ENCODE measurements at regions not wholly inside any gene's neighbourhood (a gene's known extent, or its start where the extent isn't known, plus 50 kb on each side); places are given as distances from the start of the nearest gene placed in this dataset.

DNA sequence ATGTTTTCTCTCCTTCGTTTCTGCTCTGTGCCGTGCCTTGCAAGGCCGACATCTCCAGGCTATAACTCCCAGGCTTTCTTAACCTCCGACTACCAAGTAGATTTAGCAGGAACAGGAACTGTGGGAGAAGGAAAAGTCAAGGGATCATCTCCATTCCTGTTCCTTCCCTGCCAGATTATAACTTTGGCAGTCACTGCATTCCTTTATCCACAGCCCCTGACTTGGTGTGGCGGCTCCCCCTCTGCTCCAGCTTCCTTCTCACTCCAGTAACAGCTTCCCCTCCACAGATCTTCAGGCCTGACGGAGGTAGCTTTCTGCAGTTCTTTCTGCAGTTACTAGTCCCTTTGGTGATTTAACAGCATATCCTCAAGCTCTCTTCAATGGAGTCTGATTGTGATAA lies 234.6 kb upstream of the MON1B start:
- Histone ChIP-seq H3K4me1 (ENCODE audit: control insufficient read depth in 1 of 2, insufficient read depth in 2 of 2, low read length in 2 of 2) (no peaks in the 10 kb centered on the region), H3K27me3 (ENCODE audit: control insufficient read depth in 1 of 2, insufficient read depth in 2 of 2, low read length in 1 of 2) (peaks cover 0 to 3% of the 10 kb centered on the region in 2 donors), H3K4me3 (ENCODE audit: low read length in 2 of 2) (no peak overlapping the region), H3K36me3 (ENCODE audit: control insufficient read depth in 1 of 2, insufficient read depth in 2 of 2, low read length in 1 of 2) (no peaks in the 10 kb centered on the region), H3K9me3 (ENCODE audit: control insufficient read depth, low read length) (peaks cover 6% of the 10 kb centered on the region), H3K27ac (ENCODE audit: low read depth in 1 of 2, low read length in 2 of 2) (no peak overlapping the region)
- intact Hi-C loops (cut with DNase I), result no loop called here
- no peak for ATAC-seq (ENCODE audit: low FRiP score)
- 23 to 35% methylated on average over 6 of the region's 6 CpGs for whole genome bisulfite sequencing, 2 donors
- DNase-seq, result no peak

DNA sequence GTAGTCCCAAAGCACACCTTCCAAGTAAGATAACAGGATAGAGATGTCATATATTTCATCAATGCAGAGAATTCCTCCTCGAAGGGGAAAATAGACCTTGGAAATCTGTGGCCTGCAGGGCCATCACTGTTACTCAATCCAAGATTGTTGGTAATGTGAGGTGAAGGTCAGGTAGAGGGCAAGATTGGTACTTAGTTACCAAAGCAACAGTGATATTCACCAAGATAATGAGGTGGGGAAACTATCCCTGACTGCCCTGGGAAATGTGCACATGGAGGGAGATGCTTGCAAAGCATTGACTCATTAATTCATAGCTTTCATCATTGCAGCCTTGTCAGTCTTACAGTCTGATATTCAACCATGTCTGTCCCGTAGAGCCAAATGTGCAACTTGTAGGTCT lies 234.1 kb upstream of the MON1B start:
- no peak for ATAC-seq (ENCODE audit: low FRiP score)

DNA sequence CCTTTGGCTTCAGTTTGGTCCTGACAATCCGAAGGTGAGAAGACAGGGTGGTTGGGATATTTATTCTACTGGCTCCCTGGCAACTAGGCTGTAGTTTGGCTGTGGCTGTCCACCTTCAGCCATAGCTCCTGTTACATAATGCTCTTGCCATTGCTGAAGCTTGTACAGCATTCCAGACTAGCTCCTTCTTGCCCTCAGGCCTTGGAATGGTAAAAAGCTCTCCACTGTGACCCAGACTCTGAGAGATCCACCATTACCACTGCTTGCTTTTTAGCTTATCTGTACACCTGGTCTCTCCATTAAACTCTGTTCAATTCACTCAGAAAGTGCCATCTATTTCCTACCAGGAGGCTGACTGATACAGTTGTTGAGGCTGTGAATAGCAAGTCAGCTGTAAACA lies 231.8 kb upstream of the MON1B start:
- Histone ChIP-seq H3K36me3 (ENCODE audit: control insufficient read depth in 1 of 2, insufficient read depth in 2 of 2, low read length in 1 of 2) (no peaks in the 10 kb centered on the region), H3K9me3 (ENCODE audit: control insufficient read depth, low read length) (peaks cover 6% of the 10 kb centered on the region), H3K27ac (ENCODE audit: low read depth in 1 of 2, low read length in 2 of 2) (no peak overlapping the region), H3K4me3 (ENCODE audit: low read length in 2 of 2) (no peak overlapping the region), H3K27me3 (ENCODE audit: control insufficient read depth in 1 of 2, insufficient read depth in 2 of 2, low read length in 1 of 2) (peaks cover 0 to 3% of the 10 kb centered on the region in 2 donors), H3K4me1 (ENCODE audit: control insufficient read depth in 1 of 2, insufficient read depth in 2 of 2, low read length in 2 of 2) (no peaks in the 10 kb centered on the region)
- DNase-seq (no peak), ATAC-seq (ENCODE audit: low FRiP score) (no peak)
- intact Hi-C loops (cut with DNase I), result no loop called here
- WGBS, 2 donors, result 75 to 79% methylated on average over 1 of the region's 1 CpG

More for the DNA sequence above, 234.1 kb upstream of the MON1B start:
- no peak for DNase-seq
- no peaks in the 10 kb centered on the region for H3K36me3 ChIP-seq (ENCODE audit: control insufficient read depth in 1 of 2, insufficient read depth in 2 of 2, low read length in 1 of 2)
- WGBS, 2 donors, result 69 to 72% methylated on average over 2 of the region's 2 CpGs
- H3K27me3 ChIP-seq (ENCODE audit: control insufficient read depth in 1 of 2, insufficient read depth in 2 of 2, low read length in 1 of 2), result peaks cover 0 to 3% of the 10 kb centered on the region in 2 donors
- intact Hi-C loops (cut with DNase I), result no loop called here
- H3K4me3 ChIP-seq (ENCODE audit: low read length in 2 of 2), result no peak overlapping the region
- no peak overlapping the region for H3K27ac ChIP-seq (ENCODE audit: low read depth in 1 of 2, low read length in 2 of 2)
- H3K9me3 ChIP-seq (ENCODE audit: control insufficient read depth, low read length), result peaks cover 6% of the 10 kb centered on the region
- no peaks in the 10 kb centered on the region for H3K4me1 ChIP-seq (ENCODE audit: control insufficient read depth in 1 of 2, insufficient read depth in 2 of 2, low read length in 2 of 2)

DNA sequence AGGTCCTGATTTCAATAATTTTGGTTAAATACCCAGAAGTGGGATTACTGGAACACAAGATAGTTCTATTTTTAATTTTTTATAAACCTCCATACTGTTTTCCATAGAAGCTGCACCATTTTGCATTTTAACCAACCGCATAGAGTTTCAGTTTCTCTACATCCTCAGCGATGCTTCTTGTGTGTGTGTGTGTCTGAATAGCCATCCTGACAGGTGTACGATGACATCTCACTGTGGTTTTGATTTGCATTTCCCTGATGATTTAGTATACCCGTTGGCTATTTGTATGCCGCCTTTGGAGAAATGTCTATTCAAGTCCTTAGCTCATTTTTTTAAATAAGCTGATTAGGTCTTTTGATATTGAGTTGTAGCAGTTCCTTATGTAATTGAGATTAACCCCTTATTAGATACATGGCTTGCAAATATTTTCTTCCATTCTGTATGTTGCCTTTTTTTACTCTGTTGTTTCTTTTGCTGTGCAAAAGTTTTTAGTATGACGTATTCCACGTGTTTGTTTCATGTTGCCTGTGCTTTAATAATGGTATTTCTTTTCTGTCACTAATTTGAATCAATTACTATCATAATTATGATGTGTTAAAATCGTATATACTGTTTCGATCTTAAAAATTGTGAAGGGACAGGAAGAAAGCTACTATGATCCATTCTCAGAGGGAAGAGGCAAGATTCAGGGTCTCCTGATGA lies 227.2 kb upstream of the MON1B start:
- H3K9me3 ChIP-seq (ENCODE audit: control insufficient read depth, low read length), result peaks cover 6% of the 10 kb centered on the region
- H3K27ac ChIP-seq (ENCODE audit: low read depth in 1 of 2, low read length in 2 of 2), result no peak overlapping the region
- no peak for ATAC-seq (ENCODE audit: low FRiP score)
- 76 to 82% methylated on average over 9 of the region's 9 CpGs for WGBS, 2 donors
- no peaks in the 10 kb centered on the region for H3K27me3 ChIP-seq (ENCODE audit: control insufficient read depth in 1 of 2, insufficient read depth in 2 of 2, low read length in 1 of 2)
- H3K4me3 ChIP-seq (ENCODE audit: low read length in 2 of 2), result no peak overlapping the region
- DNase-seq, result no peak
- H3K36me3 ChIP-seq (ENCODE audit: control insufficient read depth in 1 of 2, insufficient read depth in 2 of 2, low read length in 1 of 2), result no peaks in the 10 kb centered on the region
- intact Hi-C loops (cut with DNase I), result no loop called here
- H3K4me1 ChIP-seq (ENCODE audit: control insufficient read depth in 1 of 2, insufficient read depth in 2 of 2, low read length in 2 of 2), result no peaks in the 10 kb centered on the region

DNA sequence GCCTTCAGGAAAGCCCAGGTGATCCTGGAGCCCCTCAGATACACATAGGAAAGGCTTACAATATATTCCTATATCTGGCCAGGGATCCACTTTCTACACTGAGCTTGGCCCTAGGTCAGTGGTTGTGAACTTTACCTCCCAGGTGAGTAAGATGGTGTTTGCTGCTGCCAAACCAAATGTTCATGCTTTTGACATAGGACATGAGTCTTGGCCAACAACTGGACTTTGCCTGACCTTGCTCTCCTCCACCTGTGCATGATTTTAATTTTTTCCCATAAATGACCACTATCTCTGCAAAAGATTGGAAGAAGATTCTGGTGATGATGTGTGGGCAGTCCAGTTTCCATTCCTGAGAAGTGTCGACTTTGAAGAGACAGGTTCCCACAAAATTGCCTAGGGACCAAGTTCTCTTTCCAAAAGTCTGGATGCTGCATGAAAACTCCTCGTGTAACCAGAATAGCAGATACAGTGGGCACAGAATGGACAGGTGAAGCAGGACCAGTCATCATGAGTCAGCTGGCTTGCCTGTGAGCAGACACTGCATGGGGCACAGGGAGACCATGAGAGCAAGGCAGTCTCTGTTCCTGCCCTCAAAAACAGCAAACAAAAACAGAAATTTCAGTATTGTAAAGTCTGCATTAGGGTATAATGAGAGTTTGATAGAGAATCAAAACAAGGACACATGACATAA lies 226.4 kb upstream of the MON1B start:
- Histone ChIP-seq H3K27ac (ENCODE audit: low read depth in 1 of 2, low read length in 2 of 2) (no peak overlapping the region), H3K27me3 (ENCODE audit: control insufficient read depth in 1 of 2, insufficient read depth in 2 of 2, low read length in 1 of 2) (no peaks in the 10 kb centered on the region), H3K4me3 (ENCODE audit: low read length in 2 of 2) (no peak overlapping the region), H3K36me3 (ENCODE audit: control insufficient read depth in 1 of 2, insufficient read depth in 2 of 2, low read length in 1 of 2) (no peaks in the 10 kb centered on the region), H3K4me1 (ENCODE audit: control insufficient read depth in 1 of 2, insufficient read depth in 2 of 2, low read length in 2 of 2) (no peaks in the 10 kb centered on the region), H3K9me3 (ENCODE audit: control insufficient read depth, low read length) (peaks cover 3% of the 10 kb centered on the region)
- ATAC-seq (ENCODE audit: low FRiP score) (no peak), DNase-seq (no peak)
- intact Hi-C loops (cut with DNase I), result no loop called here
- WGBS, 2 donors, result 80 to 85% methylated on average over 2 of the region's 2 CpGs

DNA sequence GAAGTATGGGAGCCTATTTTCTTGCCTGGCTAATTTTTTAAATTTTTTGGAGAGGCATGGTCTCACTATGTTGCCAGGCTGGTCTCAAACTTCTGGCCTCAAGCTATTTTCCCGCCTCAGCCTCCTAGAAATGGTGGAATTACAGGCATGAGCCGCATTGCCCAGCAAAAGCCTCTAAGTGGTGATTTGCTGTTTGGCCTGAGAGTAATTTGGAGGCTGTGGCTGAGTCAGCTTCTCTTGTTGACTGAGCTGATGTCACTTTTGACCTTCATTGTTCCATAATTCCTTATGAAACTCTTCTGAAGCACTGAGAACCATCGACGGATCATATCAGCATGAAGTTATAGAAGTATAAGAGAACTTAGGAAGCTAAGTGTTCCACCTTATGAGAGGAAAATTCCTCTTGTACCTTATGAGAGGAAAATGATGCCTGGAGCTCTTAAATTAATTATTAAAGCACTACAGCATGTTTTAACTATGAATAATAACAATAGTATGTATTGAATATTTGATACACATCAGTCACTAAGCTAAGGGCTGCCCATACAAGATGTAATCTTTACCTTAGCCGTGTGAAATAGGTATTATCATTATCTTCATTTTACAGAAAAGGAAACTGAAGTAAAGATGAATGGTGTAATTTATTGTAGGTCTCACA lies 220.8 kb upstream of the MON1B start:
- Histone ChIP-seq H3K9me3 (ENCODE audit: control insufficient read depth, low read length) (peaks cover 2% of the 10 kb centered on the region), H3K36me3 (ENCODE audit: control insufficient read depth in 1 of 2, insufficient read depth in 2 of 2, low read length in 1 of 2) (no peaks in the 10 kb centered on the region), H3K4me1 (ENCODE audit: control insufficient read depth in 1 of 2, insufficient read depth in 2 of 2, low read length in 2 of 2) (no peaks in the 10 kb centered on the region), H3K27me3 (ENCODE audit: control insufficient read depth in 1 of 2, insufficient read depth in 2 of 2, low read length in 1 of 2) (no peaks in the 10 kb centered on the region), H3K4me3 (ENCODE audit: low read length in 2 of 2) (no peak overlapping the region), H3K27ac (ENCODE audit: low read depth in 1 of 2, low read length in 2 of 2) (no peak overlapping the region)
- DNase-seq, result no peak
- 84% methylated on average over 5 of the region's 5 CpGs for WGBS, 2 donors
- ATAC-seq (ENCODE audit: low FRiP score), result no peak
- intact Hi-C loops (cut with DNase I), result no loop called here

DNA sequence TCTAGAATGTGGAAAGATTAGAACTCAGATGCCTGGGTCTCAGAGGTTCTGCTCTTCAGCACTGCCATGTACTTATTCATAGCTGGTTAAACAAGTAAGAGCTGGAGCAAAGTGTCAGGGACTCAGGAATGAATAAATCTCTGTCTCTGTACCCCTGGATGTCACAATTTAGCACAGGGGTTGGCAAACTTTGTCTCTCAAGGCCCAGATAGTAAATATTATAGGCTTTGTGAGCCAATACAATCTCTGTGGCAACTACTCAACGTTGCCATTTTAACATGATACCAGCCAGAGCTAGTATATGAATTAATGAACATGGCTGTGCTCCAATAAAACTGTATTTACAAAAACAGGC lies 220.3 kb upstream of the MON1B start:
- Histone ChIP-seq H3K4me3 (ENCODE audit: low read length in 2 of 2) (no peak overlapping the region), H3K27me3 (ENCODE audit: control insufficient read depth in 1 of 2, insufficient read depth in 2 of 2, low read length in 1 of 2) (no peaks in the 10 kb centered on the region), H3K27ac (ENCODE audit: low read depth in 1 of 2, low read length in 2 of 2) (no peak overlapping the region), H3K4me1 (ENCODE audit: control insufficient read depth in 1 of 2, insufficient read depth in 2 of 2, low read length in 2 of 2) (no peaks in the 10 kb centered on the region), H3K9me3 (ENCODE audit: control insufficient read depth, low read length) (peaks cover 2% of the 10 kb centered on the region), H3K36me3 (ENCODE audit: control insufficient read depth in 1 of 2, insufficient read depth in 2 of 2, low read length in 1 of 2) (no peaks in the 10 kb centered on the region)
- WGBS, 2 donors, result 58 to 59% methylated on average over 1 of the region's 1 CpG
- DNase-seq, result no peak
- intact Hi-C loops (cut with DNase I), result no loop called here
- ATAC-seq (ENCODE audit: low FRiP score), result no peak

DNA sequence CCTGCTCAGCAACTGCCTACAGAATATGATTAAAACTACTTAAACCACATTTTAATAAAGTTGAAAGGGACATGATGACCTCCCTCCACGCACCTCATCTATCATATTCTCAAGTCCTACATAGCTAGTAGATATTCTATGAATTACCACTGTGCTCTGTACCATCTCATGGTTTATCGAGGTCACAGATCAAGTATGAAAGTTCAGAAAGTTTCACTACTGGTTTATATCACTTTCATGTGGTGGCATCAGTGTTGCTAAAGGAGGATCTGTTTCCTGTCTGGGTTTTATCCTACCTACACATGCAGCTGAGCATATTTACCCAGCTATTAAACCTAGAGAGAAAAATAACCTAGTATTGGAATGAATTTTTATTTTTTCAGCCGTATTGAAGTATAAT lies 214.9 kb upstream of the MON1B start:
- WGBS, 2 donors, result 78 to 85% methylated on average over 3 of the region's 3 CpGs
- Histone ChIP-seq H3K4me1 (ENCODE audit: control insufficient read depth in 1 of 2, insufficient read depth in 2 of 2, low read length in 2 of 2) (no peaks in the 10 kb centered on the region), H3K36me3 (ENCODE audit: control insufficient read depth in 1 of 2, insufficient read depth in 2 of 2, low read length in 1 of 2) (no peaks in the 10 kb centered on the region), H3K27me3 (ENCODE audit: control insufficient read depth in 1 of 2, insufficient read depth in 2 of 2, low read length in 1 of 2) (no peaks in the 10 kb centered on the region), H3K27ac (ENCODE audit: low read depth in 1 of 2, low read length in 2 of 2) (no peak overlapping the region), H3K4me3 (ENCODE audit: low read length in 2 of 2) (no peak overlapping the region), H3K9me3 (ENCODE audit: control insufficient read depth, low read length) (no peaks in the 10 kb centered on the region)
- no peak for DNase-seq
- ATAC-seq (ENCODE audit: low FRiP score), result no peak
- intact Hi-C loops (cut with DNase I), result no loop called here

DNA sequence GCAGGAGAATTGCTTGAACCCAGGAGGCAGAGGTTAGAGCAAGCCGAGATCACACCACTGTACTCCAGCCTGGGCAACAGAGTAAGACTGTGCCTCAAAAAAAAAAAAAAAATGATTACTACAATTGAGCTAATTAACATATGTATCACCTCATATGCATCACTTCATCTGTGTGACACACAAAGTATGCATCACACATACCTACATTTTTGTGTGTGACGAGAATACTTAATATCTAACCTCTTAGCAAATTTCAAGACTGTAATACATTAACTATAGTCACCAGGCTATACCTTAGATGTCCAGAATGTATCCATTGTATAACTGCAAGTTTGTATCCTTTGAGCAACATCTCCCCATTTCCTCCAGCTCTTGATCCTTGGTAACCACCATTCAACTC lies 214.2 kb upstream of the MON1B start:
- 83 to 84% methylated on average over 2 of the region's 2 CpGs for WGBS, 2 donors
- no peak overlapping the region for H3K4me3 ChIP-seq (ENCODE audit: low read length in 2 of 2)
- H3K9me3 ChIP-seq (ENCODE audit: control insufficient read depth, low read length), result no peaks in the 10 kb centered on the region
- H3K36me3 ChIP-seq (ENCODE audit: control insufficient read depth in 1 of 2, insufficient read depth in 2 of 2, low read length in 1 of 2), result no peaks in the 10 kb centered on the region
- no peaks in the 10 kb centered on the region for H3K4me1 ChIP-seq (ENCODE audit: control insufficient read depth in 1 of 2, insufficient read depth in 2 of 2, low read length in 2 of 2)
- no peak overlapping the region for H3K27ac ChIP-seq (ENCODE audit: low read depth in 1 of 2, low read length in 2 of 2)
- no peak for ATAC-seq (ENCODE audit: low FRiP score)
- no peaks in the 10 kb centered on the region for H3K27me3 ChIP-seq (ENCODE audit: control insufficient read depth in 1 of 2, insufficient read depth in 2 of 2, low read length in 1 of 2)
- intact Hi-C loops (cut with DNase I), result no loop called here
- DNase-seq, result no peak

Measured in aorta (tissue), 5 donors.